AG09319 (cell line): ENCODE measurements at regions not wholly inside any gene's neighbourhood (a gene's known extent, or its start where the extent isn't known, plus 50 kb on each side); places are given as distances from the start of the nearest gene placed in this dataset.
A peak's percentile ranks its signal among the peaks of the same experiment; 100 is the strongest.

Source experiments
- DNase-seq: peaks from one replicate; pipeline ENCODE4 v3.0.0-alpha.2; 2010; ENCODE audit warnings: low read depth; ENCODE audit errors: extremely low read depth
- TF ChIP-seq, protein P1 (sequence below): IDR thresholded peaks from 2 replicates; pipeline ENCODE4 v1.5.1; 2011; ENCODE audit warnings: low read depth, mild to moderate bottlenecking, inconsistent platforms, low read length, moderate library complexity

DNA sequence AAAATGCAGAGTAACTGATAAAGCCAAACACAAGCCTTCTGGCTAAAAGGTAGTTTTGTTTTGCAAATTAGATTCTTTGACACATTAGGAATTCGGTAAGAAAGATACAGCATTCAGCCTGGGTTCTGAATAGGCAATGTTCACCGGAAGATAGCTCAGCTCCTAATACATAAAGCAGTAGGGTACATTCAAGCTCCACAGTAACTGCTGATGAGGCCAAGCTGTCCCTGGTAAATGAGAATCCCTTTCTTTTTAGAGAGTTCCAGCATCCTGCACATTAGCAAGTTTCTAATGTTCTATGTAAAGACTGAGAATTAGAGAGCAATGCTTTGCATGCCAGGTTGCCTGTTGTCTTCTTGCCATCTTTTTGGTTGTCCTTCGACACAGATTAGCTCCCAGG, 316.3 kb upstream of the SLC14A2 start:
- no peak for DNase-seq
- TF ChIP-seq, protein P1, sequence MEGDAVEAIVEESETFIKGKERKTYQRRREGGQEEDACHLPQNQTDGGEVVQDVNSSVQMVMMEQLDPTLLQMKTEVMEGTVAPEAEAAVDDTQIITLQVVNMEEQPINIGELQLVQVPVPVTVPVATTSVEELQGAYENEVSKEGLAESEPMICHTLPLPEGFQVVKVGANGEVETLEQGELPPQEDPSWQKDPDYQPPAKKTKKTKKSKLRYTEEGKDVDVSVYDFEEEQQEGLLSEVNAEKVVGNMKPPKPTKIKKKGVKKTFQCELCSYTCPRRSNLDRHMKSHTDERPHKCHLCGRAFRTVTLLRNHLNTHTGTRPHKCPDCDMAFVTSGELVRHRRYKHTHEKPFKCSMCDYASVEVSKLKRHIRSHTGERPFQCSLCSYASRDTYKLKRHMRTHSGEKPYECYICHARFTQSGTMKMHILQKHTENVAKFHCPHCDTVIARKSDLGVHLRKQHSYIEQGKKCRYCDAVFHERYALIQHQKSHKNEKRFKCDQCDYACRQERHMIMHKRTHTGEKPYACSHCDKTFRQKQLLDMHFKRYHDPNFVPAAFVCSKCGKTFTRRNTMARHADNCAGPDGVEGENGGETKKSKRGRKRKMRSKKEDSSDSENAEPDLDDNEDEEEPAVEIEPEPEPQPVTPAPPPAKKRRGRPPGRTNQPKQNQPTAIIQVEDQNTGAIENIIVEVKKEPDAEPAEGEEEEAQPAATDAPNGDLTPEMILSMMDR: no peak

GRCh38 chr18:45303026-45303425, 312.2 kb upstream of the SLC14A2 start:
- DNase-seq: no peak
- TF ChIP-seq, protein P1: no peak

DNA sequence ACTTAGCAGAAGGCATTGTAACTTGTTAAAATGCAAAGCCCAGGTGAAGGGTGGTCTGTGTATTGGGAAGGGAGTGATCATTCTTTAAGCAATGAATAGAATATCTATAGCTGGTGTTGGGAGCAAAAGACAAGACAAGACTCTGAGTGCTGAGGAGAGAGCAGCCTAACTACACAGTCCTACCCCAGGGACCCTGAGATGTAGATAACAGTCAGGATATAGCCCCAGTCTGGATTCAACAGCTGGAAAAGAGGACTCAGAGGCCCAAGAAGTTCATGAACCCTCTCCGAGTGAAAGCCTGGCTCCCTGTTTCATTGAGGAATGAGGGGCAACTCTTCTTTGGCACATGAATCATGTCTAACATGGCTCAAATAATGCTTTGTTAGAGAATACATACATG, 310.7 kb upstream of the SLC14A2 start:
- DNase-seq: no peak
- TF ChIP-seq, protein P1: no peak

- TF ChIP-seq, protein P1: no peak
- DNase-seq: no peak
Measured at GRCh38 chr18:45312555-45313126, 302.6 kb upstream of the SLC14A2 start.

GRCh38 chr18:45316127-45316526, 299.1 kb upstream of the SLC14A2 start:
- TF ChIP-seq, protein P1: peak; percentile 11
- DNase-seq: no peak

GRCh38 chr18:45317948-45318640, 297.2 kb upstream of the SLC14A2 start:
- TF ChIP-seq, protein P1: no peak
- no peak for DNase-seq

- TF ChIP-seq, protein P1: no peak
- no peak for DNase-seq
Measured at GRCh38 chr18:45320724-45321123, 294.6 kb upstream of the SLC14A2 start.
